Vagina (tissue), 2 donors: ENCODE measurements at regions not wholly inside any gene's neighbourhood (a gene's known extent, or its start where the extent isn't known, plus 50 kb on each side); places are given as distances from the start of the nearest gene placed in this dataset.

Source experiments
- CTCF ChIP-seq, 3 experiments: fragments of 450-650 bp in 2 of 3; fragments of 200-600 bp in 1 of 3; sonication (generic) in 1 of 3; IDR thresholded peaks; one replicate each; pipeline ENCODE4 v1.5.1; 2017 to 2019; ENCODE audit warnings: antibody characterized with exemption in 3 of 3, mild to moderate bottlenecking in 2 of 3, moderate library complexity in 2 of 3
- POLR2A ChIP-seq, 2 donors: fragments of 450-650 bp; IDR thresholded peaks; one replicate each; pipeline ENCODE4 v1.6.1; 2017; ENCODE audit warnings: antibody characterized with exemption in 2 of 2, mild to moderate bottlenecking in 2 of 2, moderate library complexity in 2 of 2
- POLR2AphosphoS5 ChIP-seq, 2 donors: sonication (generic); formaldehyde crosslinking; IDR thresholded peaks; one replicate each; pipeline ENCODE4 v1.9.0; 2017; ENCODE audit warnings: antibody characterized with exemption in 2 of 2, mild to moderate bottlenecking in 2 of 2, low read depth in 1 of 2; ENCODE audit not compliant: insufficient read depth in 1 of 2

GRCh38 chr15:93250950-93251349 lies 161.9 kb upstream of the RGMA start:
- no peak for TF ChIP-seq CTCF (IDR thresholded peaks at IDR 0.05)
- TF ChIP-seq POLR2A (IDR thresholded peaks at IDR 0.05) = no peak
- no peak for TF ChIP-seq POLR2AphosphoS5 (IDR thresholded peaks at IDR 0.05; ENCODE audit: insufficient read depth in 1 of 2, low read depth in 1 of 2)
